Memory B cell (primary cell): ENCODE measurements at regions not wholly inside any gene's neighbourhood (a gene's known extent, or its start where the extent isn't known, plus 50 kb on each side); places are given as distances from the start of the nearest gene placed in this dataset.

Experiments
- ATAC-seq: fragments of 150-1000 bp; cut with Tn5 transposase; 2 replicates; pipeline ENCODE4 v1.10.0; 2021; ENCODE audit warnings: low read depth, mild to moderate bottlenecking, moderate library complexity
- DNase-seq, 2 donors: peaks; one replicate each; pipeline ENCODE4 v3.0.0; 2022; ENCODE audit warnings: low spot score in 2 of 2
- H3K27ac Mint-ChIP-seq: one replicate; pipeline ENCODE4 v1.8.0; 2022; ENCODE audit warnings: mild to moderate bottlenecking, moderate library complexity, mixed read lengths
- H3K27me3 Mint-ChIP-seq: one replicate; pipeline ENCODE4 v1.8.0; 2022; ENCODE audit warnings: mixed read lengths
- H3K36me3 Mint-ChIP-seq: one replicate; pipeline ENCODE4 v1.8.0; 2022; ENCODE audit warnings: mild to moderate bottlenecking, mixed read lengths
- H3K4me1 Mint-ChIP-seq: one replicate; pipeline ENCODE4 v1.8.0; 2022; ENCODE audit warnings: mixed read lengths
- H3K4me3 Mint-ChIP-seq: one replicate; pipeline ENCODE4 v1.8.0; 2022; ENCODE audit warnings: mild to moderate bottlenecking, moderate library complexity, mixed read lengths
- H3K9me3 Mint-ChIP-seq: one replicate; pipeline ENCODE4 v1.8.0; 2022; ENCODE audit warnings: mixed read lengths

GRCh38 chr3:102124704-102125103 is 275.4 kb downstream of the NFKBIZ start:
- no peak for ATAC-seq
- Mint-ChIP-seq H3K9me3 (peaks cover 14% of the 10 kb centered on the region), H3K36me3 (peaks cover 5% of the 10 kb centered on the region), H3K4me1 (peaks cover under 1% of the 10 kb centered on the region), H3K27me3 (no peaks in the 10 kb centered on the region), H3K27ac (no peak overlapping the region), H3K4me3 (no peak overlapping the region)
- DNase-seq = no peak

GRCh38 chr3:102125197-102125993 is 276.1 kb downstream of the NFKBIZ start:
- peaks cover 5% of the 10 kb centered on the region for H3K36me3 Mint-ChIP-seq
- DNase-seq = no peak
- H3K4me3 Mint-ChIP-seq = no peak overlapping the region
- ATAC-seq = no peak
- H3K27me3 Mint-ChIP-seq = no peaks in the 10 kb centered on the region
- H3K9me3 Mint-ChIP-seq = peaks cover 12% of the 10 kb centered on the region
- H3K27ac Mint-ChIP-seq = no peak overlapping the region
- peaks cover 7% of the 10 kb centered on the region for H3K4me1 Mint-ChIP-seq

GRCh38 chr3:102125994-102126368 is 276.7 kb downstream of the NFKBIZ start:
- Mint-ChIP-seq H3K4me1 (peaks cover 13% of the 10 kb centered on the region), H3K27ac (no peak overlapping the region), H3K27me3 (no peaks in the 10 kb centered on the region), H3K36me3 (peaks cover 5% of the 10 kb centered on the region), H3K4me3 (no peak overlapping the region), H3K9me3 (peaks cover 12% of the 10 kb centered on the region)
- ATAC-seq = no peak
- DNase-seq = no peak

GRCh38 chr3:102129760-102130608 is 280.7 kb downstream of the NFKBIZ start:
- H3K4me1 Mint-ChIP-seq = peaks cover 14% of the 10 kb centered on the region
- H3K9me3 Mint-ChIP-seq = no peaks in the 10 kb centered on the region
- H3K27me3 Mint-ChIP-seq = no peaks in the 10 kb centered on the region
- no peaks in the 10 kb centered on the region for H3K36me3 Mint-ChIP-seq
- no peak overlapping the region for H3K27ac Mint-ChIP-seq
- H3K4me3 Mint-ChIP-seq = no peak overlapping the region
- DNase-seq (no peak), ATAC-seq (no peak)

GRCh38 chr3:102132370-102132769 is 283.1 kb downstream of the NFKBIZ start:
- DNase-seq (no peak), ATAC-seq (no peak)
- Mint-ChIP-seq H3K27me3 (no peaks in the 10 kb centered on the region), H3K36me3 (no peaks in the 10 kb centered on the region), H3K4me3 (no peak overlapping the region), H3K27ac (no peak overlapping the region), H3K4me1 (peaks cover 22% of the 10 kb centered on the region), H3K9me3 (no peaks in the 10 kb centered on the region)

GRCh38 chr3:102133376-102133775 is 284.1 kb downstream of the NFKBIZ start:
- Mint-ChIP-seq H3K9me3 (no peaks in the 10 kb centered on the region), H3K4me3 (no peak overlapping the region), H3K4me1 (peaks cover 22% of the 10 kb centered on the region), H3K27me3 (no peaks in the 10 kb centered on the region), H3K36me3 (no peaks in the 10 kb centered on the region), H3K27ac (no peak overlapping the region)
- no peak for ATAC-seq
- DNase-seq = no peak

- H3K36me3 Mint-ChIP-seq = peaks cover 2% of the 10 kb centered on the region
- ATAC-seq = no peak
- no peak for DNase-seq
- H3K27me3 Mint-ChIP-seq = no peaks in the 10 kb centered on the region
- H3K4me3 Mint-ChIP-seq = no peak overlapping the region
- H3K9me3 Mint-ChIP-seq = no peaks in the 10 kb centered on the region
- no peak overlapping the region for H3K27ac Mint-ChIP-seq
- peaks cover 18% of the 10 kb centered on the region for H3K4me1 Mint-ChIP-seq
These were observed 286.0 kb downstream of the NFKBIZ start for GRCh38 chr3:102135316-102135715.

- Mint-ChIP-seq H3K4me1 (peaks cover 11% of the 10 kb centered on the region), H3K27ac (no peak overlapping the region), H3K27me3 (no peaks in the 10 kb centered on the region), H3K4me3 (no peak overlapping the region), H3K9me3 (no peaks in the 10 kb centered on the region), H3K36me3 (peaks cover 2% of the 10 kb centered on the region)
- no peak for DNase-seq
- ATAC-seq = no peak
These were observed 286.9 kb downstream of the NFKBIZ start for GRCh38 chr3:102136183-102136582.

GRCh38 chr3:102140116-102140515 is 290.8 kb downstream of the NFKBIZ start:
- Mint-ChIP-seq H3K27ac (no peak overlapping the region), H3K36me3 (peaks cover 2% of the 10 kb centered on the region), H3K4me3 (no peak overlapping the region), H3K9me3 (no peaks in the 10 kb centered on the region), H3K4me1 (peaks cover 10% of the 10 kb centered on the region), H3K27me3 (no peaks in the 10 kb centered on the region)
- DNase-seq (no peak), ATAC-seq (no peak)

- Mint-ChIP-seq H3K27me3 (no peaks in the 10 kb centered on the region), H3K9me3 (no peaks in the 10 kb centered on the region), H3K27ac (no peak overlapping the region), H3K4me1 (peaks cover 3% of the 10 kb centered on the region), H3K4me3 (no peak overlapping the region), H3K36me3 (peaks cover 2% of the 10 kb centered on the region)
- DNase-seq (no peak), ATAC-seq (no peak)
These were observed 292.0 kb downstream of the NFKBIZ start for GRCh38 chr3:102141096-102141927.

- Mint-ChIP-seq H3K4me3 (no peak overlapping the region), H3K27ac (no peak overlapping the region), H3K4me1 (peaks cover 3% of the 10 kb centered on the region), H3K36me3 (peaks cover 2% of the 10 kb centered on the region), H3K9me3 (no peaks in the 10 kb centered on the region), H3K27me3 (no peaks in the 10 kb centered on the region)
- DNase-seq (no peak), ATAC-seq (no peak)
These were observed 292.6 kb downstream of the NFKBIZ start for GRCh38 chr3:102141928-102142239.

GRCh38 chr3:102142379-102143060 is 292.3 kb upstream of the ZPLD1 start:
- Mint-ChIP-seq H3K4me3 (no peak overlapping the region), H3K27ac (no peak overlapping the region), H3K9me3 (no peaks in the 10 kb centered on the region), H3K27me3 (no peaks in the 10 kb centered on the region), H3K36me3 (peaks cover 2% of the 10 kb centered on the region), H3K4me1 (peaks cover 3% of the 10 kb centered on the region)
- DNase-seq (no peak), ATAC-seq (no peak)

GRCh38 chr3:102143536-102143935 is 291.3 kb upstream of the ZPLD1 start:
- Mint-ChIP-seq H3K36me3 (peaks cover 2% of the 10 kb centered on the region), H3K27ac (no peak overlapping the region), H3K4me3 (no peak overlapping the region), H3K27me3 (no peaks in the 10 kb centered on the region), H3K9me3 (no peaks in the 10 kb centered on the region), H3K4me1 (peaks cover 3% of the 10 kb centered on the region)
- ATAC-seq = no peak
- no peak for DNase-seq
